PC-9 (cell line): ENCODE measurements at regions not wholly inside any gene's neighbourhood (a gene's known extent, or its start where the extent isn't known, plus 50 kb on each side); places are given as distances from the start of the nearest gene placed in this dataset.
"Not testable (repeated sequence)": the region's sequence is repeated elsewhere in the genome, so short reads cannot be mapped to it uniquely, and the experiment has no call there.

Experiments
- BruUV-seq: library from RNA; stranded (reverse); fragments of 400-500 nt; replicated peaks from 2 replicates; lab custom pipeline; 2021; lab: Mats Ljungman, UMichigan
- CTCF ChIA-PET: fragments of 300-600 bp; sonication (Branson Sonifier 250); formaldehyde crosslinking; loops from one replicate; lab custom pipeline; 2022; ENCODE audit warnings: antibody characterized with exemption; lab: Charles Lee
- POLR2A ChIA-PET: fragments of 300-600 bp; sonication (Branson Sonifier 250); formaldehyde crosslinking; loops from one replicate; lab custom pipeline; 2022; ENCODE audit warnings: antibody characterized with exemption; ENCODE audit not compliant: unreplicated experiment; lab: Charles Lee
- DNase-seq, 2 experiments: peaks; one replicate each; pipeline versions ENCODE4 v3.0.0 to v3.0.0-alpha.2; 2015 to 2022; ENCODE audit warnings: mixed read lengths in 1 of 2
- H2AFZ ChIP-seq: fragments of 200-600 bp; sonication (generic); 2 replicates; pipeline ENCODE4 v1.8.1; 2017; ENCODE audit warnings: antibody characterized with exemption
- H3F3A ChIP-seq: fragments of 200-600 bp; sonication (generic); 2 replicates; pipeline ENCODE4 v1.8.1; 2017; ENCODE audit warnings: antibody characterized with exemption, mild to moderate bottlenecking, low read depth; ENCODE audit not compliant: insufficient read depth
- H3K27ac ChIP-seq: fragments of 200-600 bp; sonication (generic); 2 replicates; pipeline ENCODE4 v1.6.1; 2016; ENCODE audit warnings: mixed run types
- H3K27me3 ChIP-seq: fragments of 200-600 bp; sonication (generic); 2 replicates; pipeline ENCODE4 v1.6.1; 2016; ENCODE audit warnings: low read depth, mixed run types; ENCODE audit not compliant: insufficient read depth
- H3K36me3 ChIP-seq: fragments of 200-600 bp; sonication (generic); 2 replicates; pipeline ENCODE4 v1.6.1; 2016; ENCODE audit warnings: low read depth, mixed run types
- H3K4me1 ChIP-seq: fragments of 200-600 bp; sonication (generic); replicated peaks from 2 replicates; pipeline ENCODE4 v1.6.1; 2016; ENCODE audit warnings: mixed run types; ENCODE audit not compliant: insufficient read depth
- H3K4me2 ChIP-seq: fragments of 200-600 bp; sonication (generic); 2 replicates; pipeline ENCODE4 v1.6.1; 2017; ENCODE audit warnings: mixed run types
- H3K4me3 ChIP-seq: fragments of 200-600 bp; sonication (generic); 2 replicates; pipeline ENCODE4 v1.6.1; 2016; ENCODE audit warnings: mixed run types
- H3K79me2 ChIP-seq: fragments of 200-600 bp; sonication (generic); 2 replicates; pipeline ENCODE4 v1.6.1; 2017; ENCODE audit warnings: low read depth, mixed run types
- H3K9me2 ChIP-seq: fragments of 200-600 bp; sonication (generic); 2 replicates; pipeline ENCODE4 v1.8.1; 2017; ENCODE audit warnings: mild to moderate bottlenecking; ENCODE audit not compliant: insufficient read depth
- H3K9me3 ChIP-seq: fragments of 200-600 bp; sonication (generic); 2 replicates; pipeline ENCODE4 v1.8.1; 2016; ENCODE audit warnings: low read depth; ENCODE audit not compliant: insufficient read depth
- H4K20me1 ChIP-seq: fragments of 200-600 bp; sonication (generic); 2 replicates; pipeline ENCODE4 v1.8.1; 2017; ENCODE audit not compliant: insufficient read depth
- CTCF ChIP-seq: fragments of 200-600 bp; sonication (generic); conservative IDR thresholded peaks from 2 replicates; pipeline ENCODE4 v1.6.1; 2017; ENCODE audit warnings: mixed run types, antibody characterized with exemption, mild to moderate bottlenecking, moderate library complexity
- EZH2 ChIP-seq: fragments of 200-600 bp; sonication (generic); IDR thresholded peaks from 2 replicates; pipeline ENCODE4 v1.8.0; 2017; ENCODE audit warnings: antibody characterized with exemption, low read depth
- intact Hi-C: fragments of 100-400 bp; cut with micrococcal nuclease; formaldehyde crosslinking; loops from one replicate; pipeline ENCODE4 v1.10.0; 2022; ENCODE audit not compliant: unreplicated experiment

GRCh38 chr10:29380599-29381511 lies 92.0 kb downstream of the LYZL1 start:
- DNase-seq, result peak in 1 of 2 experiments; percentile 34
- POLR2A ChIA-PET, H3K36me3 ChIP-seq, H3K9me3 ChIP-seq, H4K20me1 ChIP-seq, H2AFZ ChIP-seq, BruUV-seq, H3K27ac ChIP-seq, H3F3A ChIP-seq, intact Hi-C loops, H3K9me2 ChIP-seq, H3K4me3 ChIP-seq, H3K27me3 ChIP-seq, H3K79me2 ChIP-seq, H3K4me2 ChIP-seq, H3K4me1 ChIP-seq: not testable (repeated sequence)
- CTCF ChIA-PET, result interaction anchor here (0.6 kb wide), 1 partner anchor 147 kb away, joined by 7 read pairs; no protein-coding TSS in a partner anchor

GRCh38 chr10:29386342-29386999 lies 97.6 kb downstream of the LYZL1 start:
- Histone ChIP-seq H3K4me1 (no peaks in the 10 kb centered on the region), H3K27me3 (no peaks in the 10 kb centered on the region), H3K9me3 (no peaks in the 10 kb centered on the region), H3F3A (no peaks in the 10 kb centered on the region), H2AFZ (no peak overlapping the region), H3K9me2 (no peaks in the 10 kb centered on the region), H3K4me2 (no peak overlapping the region), H3K36me3 (no peaks in the 10 kb centered on the region), H3K27ac (no peak overlapping the region), H4K20me1 (no peaks in the 10 kb centered on the region), H3K79me2 (no peaks in the 10 kb centered on the region), H3K4me3 (no peak overlapping the region)
- intact Hi-C loops, result no loop called here
- CTCF ChIA-PET, result interaction anchor here (0.6 kb wide), 3 partner anchors 46 to 528 kb away, joined by 3 to 12 read pairs (median 3); no protein-coding TSS in a partner anchor
- no TSS peak for BruUV-seq
- POLR2A ChIA-PET, result no interaction called here
- no peak for TF ChIP-seq EZH2
- peak; percentile 76 for TF ChIP-seq CTCF
- DNase-seq, result peak in 1 of 2 experiments; percentile 15

GRCh38 chr10:29387269-29387668 lies 98.4 kb downstream of the LYZL1 start:
- Histone ChIP-seq H3K27me3 (no peaks in the 10 kb centered on the region), H3K36me3 (no peaks in the 10 kb centered on the region), H3K9me3 (no peaks in the 10 kb centered on the region), H3K9me2 (no peaks in the 10 kb centered on the region), H4K20me1 (no peaks in the 10 kb centered on the region), H3F3A (no peaks in the 10 kb centered on the region), H3K4me1 (no peaks in the 10 kb centered on the region), H3K79me2 (no peaks in the 10 kb centered on the region), H3K4me3 (no peak overlapping the region), H3K27ac (no peak overlapping the region), H3K4me2 (no peak overlapping the region), H2AFZ (no peak overlapping the region)
- ChIA-PET POLR2A (no interaction called here), CTCF (interaction anchor here (0.6 kb wide), 2 partner anchors 46 to 224 kb away, joined by 3 to 12 read pairs; no protein-coding TSS in a partner anchor)
- BruUV-seq, result no TSS peak
- no peak for DNase-seq
- intact Hi-C loops, result no loop called here
- no peak for TF ChIP-seq CTCF
- TF ChIP-seq EZH2, result no peak

- H3K79me2 ChIP-seq, H3K9me2 ChIP-seq, CTCF ChIA-PET, H3F3A ChIP-seq, H2AFZ ChIP-seq, H3K4me3 ChIP-seq, H3K27me3 ChIP-seq, POLR2A ChIA-PET, H3K4me1 ChIP-seq, H3K36me3 ChIP-seq, DNase-seq, H3K9me3 ChIP-seq, H3K27ac ChIP-seq, H4K20me1 ChIP-seq, intact Hi-C loops, H3K4me2 ChIP-seq, BruUV-seq: not testable (repeated sequence)
Measured at GRCh38 chr10:29388112-29388511, 99.2 kb downstream of the LYZL1 start.
